Activated CD4-positive, alpha-beta T cell treated with anti-CD3 and anti-CD28 coated beads for 1 hour (primary cell): ENCODE measurements at regions not wholly inside any gene's neighbourhood (a gene's known extent, or its start where the extent isn't known, plus 50 kb on each side); places are given as distances from the start of the nearest gene placed in this dataset.

Source experiments
- DNase-seq: peaks from one replicate; pipeline ENCODE4 v3.0.0-alpha.2; 2020

DNA sequence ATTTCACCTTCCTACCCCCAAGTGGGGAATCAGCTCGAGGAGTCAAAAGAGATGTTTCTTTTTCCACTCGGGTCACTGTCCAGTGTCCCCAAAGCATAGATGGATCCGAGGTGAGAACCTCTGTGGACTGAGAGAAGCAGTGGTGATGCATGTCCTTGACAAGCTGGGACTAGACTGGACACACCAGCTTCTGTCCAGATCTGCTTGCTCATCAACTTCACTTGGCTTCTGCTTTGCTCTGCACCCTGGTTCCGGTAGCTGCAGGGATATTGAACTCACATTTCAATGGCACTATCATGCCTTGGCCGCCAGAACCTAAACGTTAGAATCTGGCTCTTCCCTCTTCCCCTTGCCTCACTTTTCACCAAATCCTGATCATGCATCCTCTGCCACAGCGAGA is 50.3 kb upstream of the CXCL12 start:
- DNase-seq: no peak

DNA sequence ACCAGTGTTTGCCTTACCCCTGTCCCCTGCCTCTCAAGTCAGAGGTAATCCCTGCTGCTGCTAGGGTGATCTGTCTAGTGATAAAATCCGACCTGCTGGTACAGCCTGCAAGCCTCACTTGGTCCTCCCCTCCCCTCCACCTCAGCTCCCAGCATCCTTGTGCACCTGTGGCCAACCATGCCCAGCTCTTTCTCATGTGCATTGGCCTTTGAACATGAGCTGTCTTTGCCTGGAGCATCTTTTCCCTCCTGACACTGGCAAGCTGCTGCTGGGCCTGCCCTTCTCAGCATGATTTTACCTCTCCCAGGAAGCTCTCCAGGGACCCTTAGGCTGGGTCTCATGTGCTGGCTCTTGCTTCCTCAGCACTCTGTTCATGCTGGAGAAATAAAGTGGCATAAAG is 51.3 kb upstream of the CXCL12 start:
- no peak for DNase-seq

DNA sequence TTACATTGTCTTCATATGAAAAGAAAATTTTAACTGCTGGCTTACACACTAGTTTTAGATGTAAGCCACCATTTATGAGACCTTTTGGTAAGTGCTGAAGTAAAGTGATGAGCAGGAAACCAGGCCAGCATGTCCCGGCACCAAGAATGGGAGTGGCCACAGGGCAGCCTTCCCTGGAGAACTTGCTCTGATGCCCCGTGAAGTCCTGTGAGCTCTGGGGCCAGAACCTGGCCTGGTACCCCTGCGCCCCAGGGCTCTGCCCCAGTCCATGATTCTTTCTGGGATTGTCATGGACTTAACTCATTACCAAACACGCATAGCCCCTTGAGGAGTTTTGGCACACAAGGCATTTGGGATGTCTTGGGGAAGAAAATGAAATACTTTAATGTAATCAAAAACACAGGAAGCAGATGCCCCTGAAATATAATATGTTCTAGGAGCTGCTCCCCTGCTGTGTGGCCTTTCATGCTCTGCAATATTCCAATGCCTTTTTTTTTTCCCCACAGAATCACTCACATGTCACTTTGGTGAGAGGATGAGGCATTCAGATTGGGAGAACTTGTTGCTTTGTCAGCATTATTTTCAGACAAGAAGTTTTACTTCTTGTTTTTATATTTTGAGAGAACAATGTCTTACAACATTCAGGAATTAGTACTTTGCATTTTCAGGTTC is 53.1 kb upstream of the CXCL12 start:
- no peak for DNase-seq

DNA sequence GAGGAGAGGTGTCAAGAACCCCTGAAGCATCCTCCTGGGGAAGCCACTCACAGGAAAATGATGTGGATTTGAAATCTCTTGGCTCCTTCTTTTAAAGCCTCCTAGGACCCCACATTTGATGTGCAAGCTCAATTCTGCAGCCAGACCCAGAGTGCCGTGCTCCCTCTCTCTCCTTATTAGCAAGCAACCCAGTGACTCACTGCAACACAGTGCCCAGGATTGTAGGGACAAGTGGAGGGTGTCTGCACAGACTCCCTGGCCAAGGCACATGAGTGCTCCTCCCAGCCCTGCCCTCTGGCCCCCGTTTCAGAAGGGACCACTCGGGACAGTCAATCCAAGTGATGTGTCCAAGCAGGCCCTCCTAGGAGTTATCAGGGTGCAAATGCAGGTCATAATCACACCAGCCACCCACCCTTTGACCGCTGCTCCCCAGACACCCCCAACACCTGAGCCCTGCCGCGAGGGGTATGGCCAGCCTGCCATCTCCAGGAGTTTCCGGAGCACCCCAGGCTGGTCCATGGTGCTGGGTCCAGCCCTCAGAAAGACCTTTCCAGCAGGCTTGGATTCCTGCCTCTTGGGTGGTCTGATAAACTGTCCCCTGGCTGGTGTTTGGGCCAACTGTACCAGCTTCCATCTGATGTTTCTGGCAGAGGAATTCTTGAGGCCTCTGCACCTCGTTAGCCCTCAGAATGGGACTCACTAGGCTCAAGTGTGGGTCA is 54.5 kb upstream of the CXCL12 start:
- no peak for DNase-seq

DNA sequence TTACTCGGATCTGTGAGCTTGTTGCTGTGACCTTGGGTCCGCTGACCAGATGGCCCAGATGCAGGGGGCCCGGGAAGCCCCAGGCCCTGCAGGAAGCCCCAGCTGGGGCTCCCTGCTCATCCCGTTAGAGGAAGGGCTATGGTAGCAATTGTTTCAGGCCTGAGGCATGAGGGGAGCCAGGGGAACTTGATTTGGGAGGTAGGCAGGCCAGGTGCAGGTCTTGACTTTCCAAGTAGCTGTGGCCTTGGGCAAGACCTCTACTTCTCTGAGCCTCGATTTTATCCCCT is 55.0 kb upstream of the CXCL12 start:
- DNase-seq: no peak

DNA sequence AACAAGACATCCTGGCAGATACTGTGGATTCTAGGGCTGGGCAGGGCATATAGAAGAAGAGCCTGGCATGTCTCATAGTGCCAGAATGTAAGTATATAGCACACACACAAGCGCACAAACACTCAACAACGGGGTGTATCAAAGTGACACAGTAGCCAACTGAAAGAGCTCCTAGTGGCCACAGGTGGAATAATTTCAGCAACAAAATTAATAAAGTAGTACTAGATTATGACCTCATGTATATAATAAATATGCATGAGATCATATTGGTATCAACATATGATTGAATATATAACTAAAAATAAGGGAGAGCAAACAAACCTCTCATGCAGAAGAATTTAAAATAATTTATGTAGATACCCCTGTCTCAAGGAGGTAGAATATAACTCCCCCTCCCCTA is 72.4 kb upstream of the CXCL12 start:
- no peak for DNase-seq

DNA sequence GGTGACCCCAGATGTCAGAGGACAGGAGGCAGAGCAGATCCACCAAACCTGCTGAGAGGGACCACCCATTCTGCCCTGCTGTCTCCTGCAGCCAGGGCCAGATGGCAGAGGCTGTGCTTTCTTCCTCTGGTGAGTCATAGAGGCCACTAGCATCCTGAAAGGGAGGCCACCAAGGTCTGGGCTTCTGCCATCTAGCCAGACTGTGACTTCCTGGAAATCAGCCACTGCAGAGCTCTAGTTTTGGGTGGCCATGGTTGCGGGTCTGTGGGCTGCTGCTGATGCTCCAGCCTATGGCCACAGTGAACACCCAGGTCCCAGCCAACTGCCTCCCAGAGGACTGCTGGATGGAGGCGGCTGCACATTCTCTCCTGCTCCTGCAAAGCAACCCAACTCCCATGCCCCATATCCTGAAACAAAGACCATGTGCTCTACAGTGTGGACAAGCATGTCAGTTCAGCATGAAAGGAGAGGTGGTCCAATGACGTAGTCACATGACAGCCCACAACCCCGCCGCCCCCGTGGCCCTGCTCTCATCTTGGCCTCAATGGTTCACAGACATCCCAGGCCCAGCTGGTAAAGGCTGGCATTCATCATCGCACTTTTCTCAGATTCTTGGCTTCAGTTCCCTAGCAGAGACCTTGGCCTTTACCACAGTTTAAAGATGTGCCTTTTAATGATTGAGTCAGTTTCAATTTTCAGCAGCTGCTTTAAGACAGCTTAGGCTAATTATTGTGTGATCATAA is 73.9 kb upstream of the CXCL12 start:
- no peak for DNase-seq

DNA sequence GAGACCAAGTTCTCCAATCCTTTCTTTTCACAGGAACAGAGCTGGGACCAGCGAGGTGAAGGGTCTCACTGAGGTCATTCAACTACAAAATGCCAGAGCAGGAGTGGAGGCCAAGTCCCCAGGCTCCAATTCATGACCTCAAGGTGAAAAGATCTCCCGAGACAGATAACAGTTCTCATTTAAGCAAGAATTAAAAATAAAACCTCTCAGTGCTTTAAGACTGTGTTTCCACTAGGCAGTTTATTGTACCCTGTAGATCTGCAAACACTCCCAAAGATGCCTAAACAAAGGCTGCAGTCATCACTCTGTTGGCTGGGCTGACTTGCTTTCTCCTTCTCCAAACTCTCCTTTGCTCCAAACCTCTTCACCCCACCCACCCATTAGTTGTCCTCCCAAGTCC is 74.8 kb upstream of the CXCL12 start:
- DNase-seq: no peak

DNA sequence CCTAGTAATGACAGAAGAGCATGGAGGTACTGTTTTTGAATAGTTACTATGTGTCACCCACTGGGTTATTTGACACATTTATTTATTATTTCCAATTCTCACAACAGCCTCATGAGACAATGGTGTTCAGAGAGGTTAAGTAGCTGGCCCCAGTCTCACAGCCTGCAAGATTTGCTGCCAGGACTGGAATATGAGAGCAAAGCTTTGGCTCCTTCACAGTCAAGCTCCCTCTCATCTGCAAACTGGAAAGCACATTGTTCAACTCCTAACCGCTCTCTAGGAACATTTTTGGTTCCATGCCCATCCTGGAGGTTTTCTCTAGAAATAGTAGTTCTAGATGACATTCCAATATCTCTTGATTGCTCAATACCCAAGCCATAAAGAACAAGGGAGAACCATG is 75.5 kb upstream of the CXCL12 start:
- no peak for DNase-seq

DNA sequence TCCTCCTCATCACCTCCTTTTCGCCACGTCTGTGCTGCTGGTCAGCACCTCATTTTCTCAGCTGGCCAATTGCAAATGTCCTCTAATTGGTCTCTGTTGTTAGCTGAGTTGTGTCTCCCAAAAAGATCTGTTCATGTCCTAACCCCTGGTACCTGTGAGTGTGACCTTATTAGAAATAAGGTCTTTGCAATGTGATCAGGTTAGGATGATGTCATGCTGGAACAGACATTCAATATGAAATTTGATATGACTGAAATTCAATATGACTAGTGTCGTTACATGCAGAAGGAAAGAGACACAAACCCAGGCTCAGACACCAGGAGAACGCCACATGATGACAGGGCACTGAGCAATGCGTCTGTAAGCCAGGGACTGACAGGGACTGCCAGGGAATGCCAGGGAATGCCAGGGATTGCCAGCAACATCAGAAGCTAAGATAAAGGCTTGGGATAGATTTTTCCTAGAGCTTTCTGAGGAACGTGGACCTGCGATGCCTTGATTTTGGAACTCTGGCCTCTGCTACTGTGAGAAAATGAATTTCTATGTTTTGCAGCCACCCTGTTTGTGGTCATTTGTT is 77.5 kb upstream of the CXCL12 start:
- no peak for DNase-seq

DNA sequence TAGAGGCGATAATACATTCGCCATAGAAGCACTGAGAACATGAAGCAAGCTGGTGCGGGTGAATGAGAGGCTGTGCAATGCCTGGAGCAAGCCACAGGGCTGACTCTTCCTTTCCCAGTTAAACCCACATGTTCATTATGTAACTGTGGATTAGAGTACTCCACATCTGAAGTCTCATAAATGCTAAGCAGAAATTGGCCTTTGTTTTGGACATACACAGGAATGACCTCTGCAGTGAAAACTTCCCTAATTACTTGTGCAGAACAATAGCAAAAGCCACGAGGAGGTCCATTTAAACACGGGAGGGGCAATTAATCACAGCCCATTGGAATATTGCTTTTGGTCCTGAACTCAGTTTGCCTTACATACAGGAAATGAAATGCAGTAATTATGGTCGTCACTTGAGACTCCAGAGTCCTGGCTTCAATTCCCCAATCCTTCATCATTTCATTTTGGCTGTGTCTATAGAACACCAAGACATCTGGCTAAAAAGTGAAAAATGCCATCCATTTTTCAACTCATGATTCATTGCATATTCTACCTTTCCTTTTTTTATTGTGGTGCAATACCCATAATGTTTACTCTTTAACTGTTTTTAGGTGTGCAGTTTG is 78.7 kb upstream of the CXCL12 start:
- no peak for DNase-seq

DNA sequence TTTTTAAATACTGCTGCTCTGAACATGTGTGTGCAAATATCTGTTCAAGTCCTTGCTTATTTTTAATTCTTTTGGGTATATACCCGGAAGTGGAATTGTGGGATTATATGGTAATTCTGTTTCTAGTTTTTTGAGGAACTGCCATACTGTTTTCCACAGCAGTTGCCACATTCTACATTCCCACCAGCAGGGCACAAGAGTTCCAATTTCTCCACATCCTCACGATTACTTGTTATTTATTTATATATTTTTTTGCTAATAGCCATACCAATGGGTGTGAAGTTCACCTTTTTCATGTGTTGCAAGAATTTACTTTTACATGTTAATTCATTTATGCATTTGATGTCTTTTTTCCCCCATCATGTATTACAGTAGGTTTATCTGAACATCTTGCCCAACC is 79.6 kb upstream of the CXCL12 start:
- DNase-seq: no peak

DNA sequence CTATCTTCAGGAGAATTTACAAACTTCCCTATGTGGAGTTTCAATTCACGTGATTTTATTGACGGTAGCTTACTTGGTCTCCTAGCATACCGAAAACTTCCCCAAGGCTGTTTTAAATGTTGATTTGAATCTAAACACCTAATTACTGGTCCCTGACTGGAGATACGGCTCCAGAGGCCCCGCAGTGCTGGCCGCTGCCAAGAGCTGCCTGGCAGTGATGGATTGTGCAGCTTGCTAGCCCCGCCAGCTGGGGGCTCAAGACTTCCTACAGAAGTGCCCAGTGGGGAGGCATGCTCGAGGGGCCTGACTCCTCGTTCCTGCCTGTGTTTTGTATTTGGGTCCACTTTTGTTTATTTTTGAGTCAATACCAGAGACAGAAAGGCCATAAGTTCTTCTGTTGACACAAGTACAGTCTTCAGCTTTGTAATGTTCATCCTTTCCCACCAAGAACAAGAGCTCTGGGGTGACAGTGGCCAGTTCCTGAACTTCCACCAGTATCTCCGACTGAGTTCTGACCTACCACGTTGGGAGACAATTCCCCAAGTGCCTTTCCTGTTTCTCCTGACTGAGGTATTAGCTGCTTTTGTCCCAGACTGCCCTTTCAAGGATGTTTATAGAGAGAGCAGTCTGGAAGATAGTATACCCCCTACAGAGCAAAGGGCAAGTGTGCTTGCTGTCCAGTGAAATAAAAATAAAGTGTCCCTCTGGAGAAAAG is 80.7 kb upstream of the CXCL12 start:
- DNase-seq: no peak

DNA sequence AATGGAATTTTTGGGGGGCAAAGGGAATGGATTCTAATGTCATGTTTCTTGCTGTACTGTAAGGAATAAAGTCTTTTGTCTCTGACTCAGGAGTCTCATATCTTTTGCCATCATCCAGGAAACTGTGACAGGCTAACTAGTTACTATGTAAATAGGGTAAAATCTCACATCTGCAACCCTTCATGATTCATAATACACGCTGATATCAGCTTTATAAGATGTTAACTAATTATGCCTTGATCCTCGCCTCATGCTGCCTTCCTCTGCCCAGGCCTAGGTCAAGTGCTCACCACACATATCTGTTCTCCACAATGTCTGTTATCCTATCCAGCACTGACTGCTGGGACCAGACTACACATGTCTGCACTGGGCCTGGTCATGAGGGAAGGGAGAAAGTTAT is 81.3 kb upstream of the CXCL12 start:
- no peak for DNase-seq

DNA sequence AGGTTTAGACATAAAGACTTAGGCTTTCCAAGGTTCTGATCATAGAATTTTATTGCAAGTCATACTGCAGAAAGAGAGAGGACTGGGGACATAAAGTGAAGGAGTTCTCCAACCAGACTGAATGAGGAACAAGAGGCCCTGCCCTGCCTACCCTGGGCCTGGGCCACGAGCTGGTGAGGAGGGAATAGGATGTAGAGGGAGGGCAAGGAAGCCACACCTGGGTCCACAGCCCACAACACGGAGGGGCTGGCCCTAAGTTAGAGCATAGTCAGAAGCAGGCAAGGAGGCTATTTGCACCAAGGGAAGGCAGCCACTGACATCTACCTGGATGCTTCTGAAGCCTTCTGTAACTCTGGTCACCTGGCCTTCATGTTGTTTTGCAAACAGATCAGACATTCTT is 82.2 kb upstream of the CXCL12 start:
- no peak for DNase-seq

DNA sequence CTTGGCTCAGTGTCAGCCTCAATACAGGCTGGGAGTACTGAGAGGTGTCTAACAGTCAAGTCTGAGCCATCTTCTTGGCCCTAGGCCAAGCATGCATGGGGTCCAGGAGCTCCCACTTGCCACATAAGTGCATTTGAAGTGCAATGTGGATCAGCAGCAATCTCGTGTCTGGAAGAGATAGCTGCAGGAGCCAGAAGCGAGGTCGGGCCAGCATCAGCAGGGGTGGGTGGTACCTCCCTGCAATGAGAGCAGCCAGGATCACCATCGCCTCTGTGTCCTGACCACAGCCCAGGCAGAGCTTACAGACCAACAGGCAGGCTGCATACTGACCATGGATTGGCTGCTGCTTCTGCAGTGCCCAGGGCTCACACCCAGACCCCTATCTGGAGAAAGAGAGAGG is 83.0 kb upstream of the CXCL12 start:
- DNase-seq: no peak

DNA sequence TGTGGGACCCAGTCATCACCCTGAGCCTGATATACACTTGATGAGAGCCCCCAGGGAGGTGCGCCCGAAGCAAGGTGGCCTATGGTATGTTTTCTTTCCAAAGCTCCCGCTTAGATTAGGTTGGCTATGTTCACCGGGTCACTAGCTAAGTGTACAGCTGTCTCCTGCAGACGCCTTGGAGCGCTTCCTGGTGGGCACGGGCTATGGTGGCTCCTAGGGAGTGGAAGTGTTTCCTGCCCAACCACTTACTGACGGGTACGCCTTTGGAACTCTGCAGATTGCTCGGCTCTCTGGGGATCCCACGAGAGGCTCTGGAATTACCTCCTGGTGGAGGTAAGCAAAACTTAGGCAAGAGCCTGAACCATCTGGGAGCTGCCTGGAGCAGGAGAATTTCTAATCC is 83.6 kb upstream of the CXCL12 start:
- DNase-seq: no peak

DNA sequence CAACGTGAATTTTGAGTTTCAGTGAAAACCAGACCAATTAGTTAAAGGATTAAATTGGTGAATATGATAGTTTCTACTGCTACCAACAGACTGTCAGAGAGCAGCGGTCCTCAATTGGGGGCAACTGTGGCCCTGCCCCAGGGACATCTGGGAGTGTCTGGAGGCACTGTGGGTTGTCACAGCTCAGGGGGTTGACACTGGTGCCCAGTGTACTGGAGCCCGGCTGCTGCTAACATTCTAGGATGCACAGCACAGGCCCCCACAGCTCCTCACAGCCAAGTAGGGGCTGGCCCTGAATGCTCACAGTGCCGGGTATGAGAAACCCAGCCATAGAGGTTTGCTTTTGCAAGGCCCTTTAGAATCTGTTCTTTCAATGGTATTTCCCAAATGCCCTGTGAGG is 84.1 kb upstream of the CXCL12 start:
- DNase-seq: no peak

DNA sequence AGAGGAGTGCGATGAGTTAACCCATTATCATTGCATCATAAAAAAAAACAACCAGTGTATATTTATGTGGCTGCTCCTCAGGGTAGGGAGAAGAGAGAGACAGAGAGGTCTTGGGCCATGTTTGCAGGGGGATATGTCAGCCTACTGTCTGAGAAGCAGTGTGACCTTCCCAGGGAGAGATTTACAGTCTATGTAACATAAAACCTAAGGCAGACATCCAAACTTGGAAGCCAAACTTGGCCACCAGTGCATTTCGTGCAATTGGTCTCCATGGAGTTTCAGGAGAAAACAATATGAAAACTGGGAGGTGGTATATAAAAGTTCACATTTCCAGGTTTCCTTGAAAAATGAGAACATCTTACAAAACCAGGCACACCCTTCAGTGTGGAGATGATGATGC is 85.9 kb upstream of the CXCL12 start:
- no peak for DNase-seq

DNA sequence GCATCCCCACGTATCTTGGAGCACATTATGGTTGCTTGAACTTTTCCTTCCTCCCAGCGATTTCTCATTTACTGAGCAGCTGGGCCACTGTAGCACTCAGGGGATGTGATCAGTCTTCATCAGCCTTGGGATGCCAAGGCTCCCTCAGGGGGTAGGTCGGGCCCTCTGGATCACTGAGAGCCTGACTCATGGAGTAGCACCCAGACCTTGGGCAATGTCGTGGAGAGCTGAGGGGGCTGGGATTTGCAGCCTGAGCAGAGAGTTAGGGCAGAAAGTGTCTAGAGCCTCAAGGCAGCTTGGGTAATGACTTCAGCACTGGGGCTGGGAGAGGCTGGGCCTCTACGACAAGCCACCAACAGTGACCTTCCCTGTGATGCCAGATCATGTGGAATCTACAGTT is 86.5 kb upstream of the CXCL12 start:
- no peak for DNase-seq

DNA sequence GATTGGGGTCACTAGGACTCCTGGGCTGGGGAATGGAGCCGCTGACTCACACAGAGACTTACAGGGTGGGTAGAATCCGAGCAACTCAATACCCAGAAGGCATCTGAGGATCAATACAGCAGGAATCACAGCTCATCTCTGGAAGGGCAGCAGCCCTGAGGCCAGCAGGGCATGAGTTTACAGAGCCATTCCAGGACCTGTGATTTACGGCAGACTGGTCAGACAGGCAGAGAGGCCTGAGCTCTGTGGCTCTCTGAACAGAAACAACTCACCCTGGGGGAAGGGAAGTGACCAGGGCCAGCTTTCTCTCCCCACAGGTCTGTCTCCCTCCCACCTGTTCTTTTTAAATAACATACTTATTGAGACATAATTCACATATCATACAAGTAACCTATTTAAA is 88.2 kb upstream of the CXCL12 start:
- no peak for DNase-seq

DNA sequence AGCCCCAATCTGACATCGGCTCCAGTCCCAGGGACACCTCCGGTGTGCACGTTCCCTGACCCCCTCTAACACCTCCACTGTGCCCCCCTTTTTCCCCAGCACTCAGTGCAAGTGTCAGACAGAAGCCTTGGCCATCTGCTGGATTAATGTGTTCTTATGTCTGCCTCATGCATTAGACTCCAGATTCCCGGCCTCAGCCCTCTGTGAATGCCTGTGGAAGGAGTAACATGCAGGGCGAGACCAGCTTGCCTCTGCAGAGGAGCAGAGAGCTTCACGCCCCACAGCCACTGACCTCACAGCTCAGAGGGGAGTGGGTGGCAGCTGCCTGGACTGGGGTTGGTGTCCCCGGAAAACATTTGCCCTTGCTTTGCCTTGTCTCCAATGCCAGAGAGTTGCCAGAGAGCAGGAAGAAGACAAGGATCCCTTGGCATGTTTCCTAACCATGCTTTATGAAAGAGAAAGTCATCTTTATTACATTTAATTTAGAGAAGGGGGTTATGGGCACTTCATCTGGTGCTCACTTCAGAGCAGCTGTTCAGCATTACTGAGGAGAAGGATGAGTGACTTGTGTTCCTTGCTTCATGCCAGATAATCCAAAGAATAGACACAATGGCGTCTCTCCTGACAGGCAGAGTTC is 91.6 kb upstream of the CXCL12 start:
- DNase-seq: no peak

DNA sequence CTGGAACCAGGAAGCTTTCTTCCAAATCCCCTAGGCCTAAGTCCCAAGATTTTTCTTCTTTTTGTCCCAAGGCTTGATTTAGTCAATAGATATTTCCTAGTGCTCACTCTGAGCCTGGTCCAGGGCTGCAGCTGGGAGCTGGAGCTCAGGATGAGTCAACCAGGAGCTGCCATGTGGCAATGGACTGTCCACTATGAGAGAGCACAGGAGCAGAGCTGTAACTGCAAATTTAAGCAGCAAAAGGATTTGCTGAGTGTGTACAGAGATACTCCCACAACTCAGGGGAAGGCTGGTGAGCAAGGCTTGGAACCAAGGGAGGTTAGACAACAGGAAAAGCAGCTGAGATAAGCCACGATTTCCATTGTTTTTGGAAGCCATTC is 92.1 kb upstream of the CXCL12 start:
- DNase-seq: no peak
